SIG-M5 treated with dmso at 0.1 percent for 504 hours (cell line): ENCODE measurements at regions not wholly inside any gene's neighbourhood (a gene's known extent, or its start where the extent isn't known, plus 50 kb on each side); places are given as distances from the start of the nearest gene placed in this dataset.

ENCODE experiments used
- DNase-seq: peaks from one replicate; lab custom pipeline; 2025; ENCODE audit not compliant: unreplicated experiment; lab: John Stamatoyannopoulos, UW

DNA sequence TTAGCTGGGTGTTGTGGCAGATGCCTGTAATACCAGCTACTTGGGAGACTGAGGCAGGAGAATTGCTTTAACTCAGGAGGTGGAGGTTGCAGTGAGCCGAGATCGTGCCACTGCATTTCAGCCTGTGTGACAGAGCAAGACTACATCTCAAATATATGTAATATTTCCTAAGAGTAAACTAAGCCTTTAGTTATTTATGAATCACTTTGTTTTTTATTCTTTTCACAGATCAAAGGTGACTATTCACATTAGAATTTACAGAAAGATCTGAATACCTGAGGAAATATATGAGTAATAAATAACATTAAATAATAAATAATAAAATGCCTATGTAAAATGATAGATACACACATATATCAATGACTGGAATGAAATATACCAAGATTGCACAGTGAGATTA, 630.8 kb upstream of the IMPG1 start:
- DNase-seq = no peak

DNA sequence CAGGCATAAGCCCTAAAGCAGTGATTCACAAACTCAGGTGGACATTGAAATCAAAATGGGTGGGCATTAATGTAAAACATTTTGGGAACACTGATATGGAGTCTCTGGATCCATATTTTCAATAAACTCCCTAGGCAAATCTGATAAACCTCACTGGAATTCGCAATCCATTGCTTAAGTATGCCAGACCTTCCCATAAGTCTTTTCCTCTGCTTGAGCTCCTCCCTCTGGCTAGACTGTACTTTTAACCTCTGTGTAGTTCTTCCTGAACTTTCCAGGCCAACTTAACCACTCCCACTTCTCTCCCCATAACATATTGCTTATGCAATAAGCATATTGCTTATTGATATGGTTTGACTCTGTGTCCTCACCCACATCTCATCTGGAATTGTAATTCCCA, 629.7 kb upstream of the IMPG1 start:
- DNase-seq = no peak

DNA sequence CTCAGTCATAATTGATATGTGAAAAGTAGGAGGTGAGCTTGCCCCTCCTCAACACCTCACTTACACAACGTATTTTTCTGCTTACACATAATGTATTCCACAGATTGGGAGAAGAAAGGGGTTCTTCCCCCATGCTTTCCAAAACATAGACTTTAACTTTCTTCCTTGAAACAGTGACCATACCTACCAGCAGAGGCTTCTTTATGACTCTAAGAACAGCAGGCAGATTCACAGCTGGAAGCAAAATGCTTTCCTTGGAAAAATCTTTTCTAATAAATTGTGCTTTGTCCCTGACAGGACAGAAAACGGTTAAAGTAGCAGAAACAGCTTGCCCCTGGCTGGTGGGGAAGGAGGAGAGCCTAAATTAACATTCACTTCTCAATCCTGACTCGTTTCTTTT, 629.1 kb upstream of the IMPG1 start:
- DNase-seq = no peak

DNA sequence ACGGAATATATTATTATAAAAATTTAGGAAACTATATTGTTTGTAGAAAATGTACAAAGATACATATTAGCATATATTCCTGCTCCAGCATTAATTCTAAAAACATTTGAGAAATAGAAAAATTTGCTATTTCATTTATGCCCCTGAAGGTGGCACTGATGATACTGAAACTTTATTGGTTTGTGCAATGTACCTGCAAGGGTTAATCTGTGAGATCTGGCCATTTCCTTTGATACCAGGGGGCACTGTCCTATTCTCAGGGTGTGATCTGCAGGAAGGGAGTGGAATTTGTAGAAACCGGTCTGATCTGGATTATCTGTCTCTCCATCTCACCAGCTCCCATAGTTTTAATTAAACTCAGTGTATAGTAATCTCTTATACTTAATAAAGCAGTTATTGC, 625.1 kb upstream of the IMPG1 start:
- no peak for DNase-seq

DNA sequence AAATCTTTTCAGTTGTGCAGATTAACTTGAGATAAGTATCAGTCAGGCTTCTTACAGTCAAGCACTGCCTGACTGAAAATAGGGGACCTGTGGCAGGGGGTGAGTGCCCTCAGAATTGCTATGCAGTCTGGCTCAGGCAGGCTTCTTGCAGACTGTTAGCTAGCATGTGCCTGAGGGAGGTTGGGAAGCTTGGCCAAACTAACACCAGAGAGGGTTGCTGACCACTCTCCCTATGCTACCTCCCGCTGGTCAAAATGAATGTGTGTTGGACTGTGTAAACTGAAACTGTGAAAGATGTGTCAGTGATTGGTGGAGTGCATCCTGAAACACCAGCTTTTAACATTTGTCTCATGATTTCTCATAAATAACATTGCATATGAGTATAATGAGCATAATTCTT, 622.3 kb upstream of the IMPG1 start:
- DNase-seq = no peak

DNA sequence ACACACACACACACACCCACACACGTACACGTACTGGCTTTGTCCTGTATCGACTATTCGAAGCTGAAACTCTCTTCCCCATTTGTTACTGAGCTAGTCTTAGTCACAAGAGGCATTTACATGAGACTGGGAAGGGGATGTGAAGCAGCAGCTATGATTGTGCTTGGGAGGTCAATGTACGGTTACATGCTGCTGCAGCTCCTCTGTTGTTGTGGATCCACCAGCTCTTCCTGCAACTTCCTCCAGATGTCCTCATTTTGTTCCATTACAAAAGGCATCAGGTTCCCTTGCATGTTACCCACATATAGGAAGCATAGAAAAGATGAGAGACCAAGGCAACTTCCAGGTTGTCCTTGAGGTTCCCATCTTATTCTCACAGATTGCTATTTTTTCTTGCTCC, 612.4 kb upstream of the IMPG1 start:
- no peak for DNase-seq

DNA sequence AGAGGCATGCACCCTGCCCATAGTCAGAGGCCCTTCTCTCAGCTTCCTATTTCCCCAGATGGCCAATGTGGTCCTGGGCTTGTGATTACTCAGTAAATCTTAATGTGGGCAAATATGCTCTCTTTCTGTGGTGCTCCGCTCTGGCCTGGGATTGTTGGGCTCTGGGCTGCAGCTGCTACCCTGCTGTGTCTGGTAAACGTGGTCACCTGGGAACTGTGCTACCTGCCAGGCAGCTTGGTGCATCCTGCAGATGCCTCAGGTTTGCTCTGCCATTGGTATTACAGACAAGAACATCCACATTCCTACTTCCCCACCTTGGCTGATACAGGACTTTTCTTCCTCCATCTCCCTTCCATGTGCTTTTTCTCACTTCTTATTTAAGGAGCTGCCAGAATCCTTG, 611.5 kb upstream of the IMPG1 start:
- DNase-seq = no peak

DNA sequence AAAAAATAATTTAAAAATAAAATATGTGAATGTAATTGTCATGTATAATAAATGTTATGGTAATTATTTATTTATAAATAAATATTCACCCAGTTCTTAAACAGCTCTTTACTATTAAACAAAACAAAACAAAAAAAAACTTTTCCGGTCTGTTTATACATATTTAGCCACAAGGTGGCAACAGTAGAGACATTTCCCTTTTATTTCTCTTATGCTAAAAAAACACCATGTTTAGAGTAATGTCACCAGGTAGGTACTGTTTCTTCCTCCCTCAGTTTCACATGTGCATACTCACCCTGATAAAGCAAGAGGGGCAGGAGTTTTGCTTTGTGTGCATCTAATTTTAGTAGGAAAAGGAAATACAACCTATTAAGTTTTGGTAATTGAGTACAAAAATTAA, 610.4 kb upstream of the IMPG1 start:
- no peak for DNase-seq

DNA sequence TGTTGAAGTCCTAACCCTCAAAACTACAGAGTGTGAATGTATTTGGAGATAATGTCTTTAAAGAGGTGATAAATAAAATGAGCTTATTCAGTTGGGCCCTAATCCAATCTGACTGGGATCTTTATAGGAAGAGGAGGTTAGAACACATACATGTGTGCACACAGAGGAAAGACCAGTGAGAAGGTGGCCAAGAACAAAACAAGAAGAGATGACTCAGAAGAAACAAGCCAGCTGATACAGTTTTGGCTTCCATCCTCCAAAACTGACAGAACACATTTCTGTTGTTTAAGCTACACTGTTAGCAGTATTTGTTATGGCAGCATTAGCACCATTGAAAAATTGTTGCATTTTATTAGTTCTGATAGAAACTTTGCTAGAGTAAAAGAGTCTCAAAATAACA, 609.3 kb upstream of the IMPG1 start:
- no peak for DNase-seq

DNA sequence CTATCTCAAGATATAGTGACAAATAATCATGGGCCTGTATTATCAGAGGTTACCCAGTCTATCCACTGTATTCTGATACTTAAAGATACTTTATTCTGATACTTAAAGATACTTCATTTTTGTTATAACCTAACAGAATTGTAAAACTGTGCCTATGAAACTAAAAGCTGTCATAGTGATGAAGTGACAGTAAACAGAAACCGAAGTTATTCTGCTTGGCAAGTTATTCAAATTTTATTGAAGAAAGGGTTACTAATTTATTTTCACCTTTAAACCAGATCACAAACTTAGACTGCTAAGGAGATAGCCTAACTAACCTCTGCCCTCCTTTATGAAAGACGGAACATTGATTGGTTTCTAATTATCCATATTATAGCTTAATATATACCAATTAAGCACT, 604.6 kb upstream of the IMPG1 start:
- DNase-seq = no peak

DNA sequence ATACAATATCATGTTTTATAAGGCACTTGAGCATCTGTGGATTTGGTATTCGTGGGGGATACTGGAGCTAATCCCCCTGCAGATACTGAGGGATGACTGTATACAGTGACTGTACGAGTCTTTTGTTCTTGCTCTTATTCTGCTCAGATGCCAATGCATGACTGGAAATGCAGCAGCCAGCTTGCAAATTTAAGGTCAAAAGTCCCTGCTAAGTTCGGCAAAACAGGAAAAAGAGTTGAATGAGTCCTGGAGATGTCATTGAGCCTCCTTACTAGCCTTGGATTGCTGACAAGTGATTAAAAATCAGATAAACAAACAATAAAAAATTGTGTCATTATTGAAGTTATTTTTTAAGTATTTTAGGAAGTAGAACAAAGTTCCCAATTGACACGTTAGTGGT, 599.3 kb upstream of the IMPG1 start:
- no peak for DNase-seq

DNA sequence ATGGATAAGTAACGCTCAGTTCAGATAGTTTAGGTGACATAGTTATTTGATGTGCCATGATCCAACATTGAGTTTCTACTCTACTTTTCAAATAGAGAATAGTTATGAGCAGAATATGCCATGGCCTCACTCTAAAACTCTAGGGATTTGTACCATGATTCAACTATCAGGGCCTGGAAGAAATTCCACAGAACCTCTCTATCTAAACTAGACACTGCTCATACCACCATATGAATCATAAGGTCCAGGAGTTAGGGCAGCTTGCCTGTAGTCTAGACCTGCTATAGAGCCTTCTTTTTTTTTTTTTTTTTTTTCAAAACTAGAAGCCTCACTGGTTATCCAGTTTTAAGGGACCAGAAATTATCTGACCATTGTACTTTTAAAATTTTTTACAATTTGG, 571.8 kb upstream of the IMPG1 start:
- DNase-seq = no peak

DNA sequence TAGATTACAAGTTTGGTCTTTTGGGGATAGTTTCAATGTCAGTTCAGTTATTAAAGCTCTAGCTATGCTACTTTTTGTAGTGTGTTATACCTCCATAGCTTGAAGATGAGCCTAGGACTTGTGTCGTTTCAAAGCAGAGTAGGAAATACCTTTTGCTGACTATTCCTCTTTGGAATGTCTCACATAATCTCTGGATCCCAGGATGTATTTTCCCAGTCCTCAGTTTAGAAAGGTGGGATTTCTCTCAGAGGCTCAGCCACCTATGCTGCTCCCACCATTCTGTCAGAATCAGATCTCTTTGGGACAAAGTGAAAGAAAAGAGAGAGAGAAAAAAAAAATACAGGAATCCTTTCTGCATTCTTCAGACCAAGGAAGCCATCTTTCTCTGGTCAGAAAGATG, 567.5 kb upstream of the IMPG1 start:
- DNase-seq = no peak

DNA sequence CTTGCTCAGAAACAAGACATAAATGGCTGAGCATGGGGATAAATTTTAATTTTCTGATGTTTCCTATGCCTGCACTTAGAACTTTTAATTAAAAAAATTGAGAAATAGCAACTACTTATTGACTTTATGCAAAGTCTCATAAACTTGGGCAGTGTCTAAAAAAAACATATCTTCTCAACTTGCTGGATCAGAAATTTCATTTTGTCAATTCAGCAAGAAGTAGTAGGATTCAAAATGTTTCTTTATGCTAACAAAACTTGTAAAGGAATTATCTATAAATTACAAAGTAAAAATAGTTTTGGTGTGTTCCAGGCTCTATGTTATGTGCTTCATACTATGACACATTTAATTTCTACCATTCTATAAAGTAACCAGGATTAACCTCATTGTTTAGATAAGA, 562.2 kb upstream of the IMPG1 start:
- no peak for DNase-seq

DNA sequence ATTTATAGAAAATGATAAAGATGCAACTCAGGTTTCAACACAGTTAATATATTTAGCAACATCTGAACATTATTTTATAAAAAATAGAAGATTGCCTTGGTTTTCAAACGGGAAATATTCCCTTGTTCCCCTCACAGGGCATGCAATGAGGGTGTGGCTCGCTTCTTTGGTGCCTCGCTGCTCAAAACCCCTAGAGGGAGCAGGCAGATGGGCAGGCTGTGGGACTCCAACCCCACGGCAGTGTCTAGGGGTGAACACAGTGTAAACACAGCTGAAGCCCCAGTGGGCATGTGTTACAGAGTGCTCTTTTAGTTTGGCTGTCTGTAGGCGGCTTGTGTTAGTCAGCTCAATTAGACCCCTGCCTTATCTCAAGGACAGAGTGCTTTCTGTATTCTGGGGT, 560.8 kb upstream of the IMPG1 start:
- DNase-seq = no peak

DNA sequence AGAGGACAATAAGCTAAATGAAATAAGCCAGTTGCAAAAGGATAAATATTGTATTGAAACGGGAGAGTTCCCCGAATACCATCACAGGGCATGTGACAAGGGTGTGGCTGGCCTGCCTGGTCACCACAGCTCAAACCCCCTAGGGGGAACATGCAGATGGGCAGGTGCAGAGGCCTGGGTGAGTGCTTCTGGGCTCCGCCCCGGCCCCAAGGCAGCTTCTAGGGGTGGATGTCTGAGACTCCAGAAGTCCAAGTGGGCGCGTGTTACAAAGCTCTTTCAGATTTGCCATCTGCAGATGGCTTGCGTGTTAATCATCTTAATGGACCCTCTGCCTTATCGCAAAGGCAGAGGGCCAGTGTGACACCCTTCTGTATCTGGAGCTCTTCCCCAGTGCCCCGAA, 559.2 kb upstream of the IMPG1 start:
- DNase-seq = no peak

DNA sequence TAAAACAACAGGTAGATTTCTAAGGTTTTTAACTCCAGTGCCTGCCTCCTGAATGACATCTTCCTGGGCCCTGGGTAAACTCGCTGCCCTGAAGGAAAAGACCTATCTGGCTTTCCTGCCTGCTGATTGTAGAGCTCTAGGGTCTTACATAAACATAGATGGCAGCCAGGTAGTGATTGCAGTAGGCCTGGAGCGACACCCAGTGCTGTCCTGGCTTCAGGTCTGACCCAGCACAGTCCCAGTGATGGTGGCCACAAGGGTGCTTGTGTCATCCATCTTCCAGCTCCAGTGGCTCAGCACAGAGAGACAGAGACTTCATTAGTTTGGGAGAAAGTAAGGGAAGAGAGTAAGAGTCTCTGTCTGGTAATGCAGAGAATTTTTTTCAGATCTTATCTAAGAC, 542.9 kb upstream of the IMPG1 start:
- no peak for DNase-seq

DNA sequence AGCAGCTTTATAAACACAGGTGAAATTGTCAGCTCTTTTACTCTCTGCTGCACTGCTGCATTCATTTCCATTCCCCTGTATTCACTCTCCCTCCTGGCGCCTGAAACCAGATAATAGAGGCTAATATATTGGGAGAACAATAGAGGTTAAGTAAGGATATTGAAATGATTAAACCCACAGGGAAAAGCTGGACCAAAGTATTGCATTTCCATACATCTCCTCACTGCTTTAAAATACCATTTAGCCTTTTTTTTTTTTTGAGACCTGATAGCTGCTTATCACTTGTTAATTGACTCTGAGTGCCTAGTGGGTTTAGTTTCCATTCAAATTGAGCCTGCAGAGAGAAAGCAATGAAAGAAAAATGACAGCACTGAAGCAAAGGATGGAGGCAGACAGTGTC, 540.5 kb upstream of the IMPG1 start:
- DNase-seq = no peak

DNA sequence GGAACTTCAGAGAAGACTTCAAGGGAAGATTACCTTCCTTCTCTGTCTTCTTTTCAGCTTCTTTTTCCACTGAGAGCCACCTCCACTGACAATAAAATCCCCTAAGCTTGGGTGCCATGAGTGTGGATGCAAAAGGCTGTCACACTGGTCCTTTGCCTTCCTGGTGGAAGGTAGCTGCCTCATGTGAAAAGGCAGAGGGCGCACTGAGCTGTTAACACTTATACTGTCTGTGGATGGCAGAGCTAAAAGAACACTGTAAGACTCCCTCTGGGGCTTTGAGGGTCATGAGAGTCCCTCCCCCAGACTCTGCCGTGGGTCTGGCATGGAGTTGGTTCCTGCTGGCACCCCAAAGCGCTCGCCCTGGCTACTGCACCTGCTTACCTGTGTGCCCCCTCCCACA, 536.7 kb upstream of the IMPG1 start:
- no peak for DNase-seq

DNA sequence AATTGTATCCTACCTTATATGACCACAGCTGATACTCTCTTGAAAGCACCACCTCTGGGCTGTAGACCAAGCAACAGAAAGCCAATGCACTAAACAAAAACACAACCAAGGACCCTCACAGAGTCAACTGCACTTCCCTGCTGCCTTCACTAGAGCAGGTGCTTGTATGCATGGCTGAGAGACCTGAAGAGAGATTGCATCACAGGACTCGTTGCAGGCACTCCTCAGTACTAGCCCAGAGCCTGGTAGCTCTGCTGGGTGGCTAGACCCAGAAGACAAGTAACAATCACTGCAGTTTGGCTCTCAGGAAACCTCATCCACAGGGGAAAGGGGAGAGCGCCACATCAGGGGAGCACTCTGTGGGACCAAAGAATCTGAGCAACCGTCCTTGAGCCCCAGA, 521.6 kb upstream of the IMPG1 start:
- DNase-seq = no peak

DNA sequence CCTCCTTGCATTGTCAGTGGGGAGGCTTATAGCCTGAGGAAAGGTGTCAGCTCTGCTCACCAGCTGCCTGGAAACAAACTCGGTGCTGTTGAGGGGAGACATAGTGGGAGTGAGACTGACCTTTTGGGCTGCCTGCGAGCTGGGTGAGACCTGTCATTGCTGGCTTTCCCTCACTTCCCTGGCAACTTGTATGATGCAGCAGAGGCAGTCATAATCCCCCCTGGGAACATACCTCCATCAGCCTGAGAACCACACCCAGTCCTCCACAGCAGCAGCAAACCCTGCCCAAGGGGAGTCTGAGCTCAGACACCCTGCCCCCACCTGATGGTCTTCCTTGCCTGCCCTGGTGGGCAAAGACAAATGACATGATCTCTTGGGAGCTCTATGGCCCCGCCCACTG, 521.2 kb upstream of the IMPG1 start:
- no peak for DNase-seq

DNA sequence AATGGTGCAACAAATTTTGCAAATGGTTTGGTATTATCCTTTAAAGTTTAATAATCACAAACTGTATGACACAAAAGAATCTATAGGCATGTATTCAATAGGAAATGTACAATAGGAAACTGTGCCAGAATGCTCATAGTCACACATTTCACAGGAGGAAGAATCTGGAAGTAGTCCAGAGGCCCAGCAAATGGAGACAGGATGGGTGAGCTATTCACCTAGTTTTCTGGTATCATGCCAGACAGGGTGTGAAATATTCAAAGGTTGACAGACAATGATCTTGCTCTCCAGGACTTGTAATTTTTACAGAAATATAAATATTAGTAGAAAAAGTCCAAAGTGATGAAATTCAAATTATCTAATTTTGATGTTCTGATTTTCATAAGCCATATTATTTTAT, 520.1 kb upstream of the IMPG1 start:
- no peak for DNase-seq

DNA sequence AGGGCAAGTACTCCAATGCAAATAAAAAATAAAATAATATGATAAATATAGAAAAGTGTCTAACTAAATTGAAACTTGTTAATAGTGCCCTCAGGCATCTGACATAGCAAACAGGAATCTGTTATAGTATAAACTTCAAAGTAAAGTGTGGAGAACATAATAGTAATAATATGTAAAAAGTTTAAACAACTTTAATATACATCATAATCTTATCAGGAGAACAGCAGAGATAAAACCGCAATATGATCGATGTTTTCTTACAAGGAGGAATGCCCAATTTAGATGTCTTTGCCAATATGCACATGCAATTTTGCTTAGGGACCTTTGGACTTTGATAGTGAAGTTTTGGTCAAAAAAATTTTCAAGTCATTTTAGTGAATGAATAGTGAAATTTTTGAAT, 514.8 kb upstream of the IMPG1 start:
- no peak for DNase-seq

DNA sequence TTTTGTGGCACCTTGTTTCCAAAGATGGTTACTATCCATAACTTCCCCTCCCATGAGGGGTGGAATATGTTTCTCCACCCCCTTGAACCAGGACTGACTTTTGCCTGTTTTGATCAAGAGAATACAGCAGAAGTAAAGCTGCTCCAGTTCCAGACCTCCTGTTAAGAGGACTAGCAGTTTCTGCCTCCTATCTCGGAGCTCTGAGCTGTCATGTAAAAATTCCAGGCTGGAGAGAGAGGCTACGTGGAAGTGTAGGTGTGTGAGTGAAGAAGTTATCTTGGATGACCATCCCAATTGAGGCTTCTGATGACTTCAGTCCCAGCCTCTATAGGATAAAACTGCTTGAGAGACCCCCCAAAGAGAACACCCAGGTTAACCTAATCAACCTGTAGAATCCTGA, 511.7 kb upstream of the IMPG1 start:
- no peak for DNase-seq
